ENCODE measurements at regions not wholly inside any gene's neighbourhood (a gene's known extent, or its start where the extent isn't known, plus 50 kb on each side); places are given as distances from the start of the nearest gene placed in this dataset.

GRCh38 chr6:98572579-98572978 lies 261.8 kb upstream of the POU3F2 start:
- FAIRE-seq (no peak), DNase-seq (ENCODE audit: insufficient read length, low spot score) (no peak)
- TF ChIP-seq POU2F2 (IDR thresholded peaks at IDR 0.05; ENCODE audit: low read depth, low read length) (no peak), POLR2AphosphoS5 (IDR thresholded peaks at IDR 0.05; ENCODE audit: low read depth, low read length) (no peak), PAX5 (IDR thresholded peaks at IDR 0.05; ENCODE audit: insufficient read depth, low read length, severe bottlenecking) (no peak), TAF1 (IDR thresholded peaks at IDR 0.05; ENCODE audit: low read depth, low read length) (no peak), POLR2A (IDR thresholded peaks at IDR 0.05; ENCODE audit: low read depth, low read length) (no peak), SPI1 (IDR thresholded peaks at IDR 0.05; ENCODE audit: low read depth, low read length) (no peak)

GRCh38 chr6:98574984-98575383 lies 259.4 kb upstream of the POU3F2 start:
- DNase-seq (ENCODE audit: insufficient read length, low spot score) (no peak), FAIRE-seq (no peak)
- no peak for TF ChIP-seq POLR2AphosphoS5 (IDR thresholded peaks at IDR 0.05; ENCODE audit: low read depth, low read length)
- no peak for TF ChIP-seq PAX5 (IDR thresholded peaks at IDR 0.05; ENCODE audit: insufficient read depth, low read length, severe bottlenecking)
- TF ChIP-seq POU2F2 (IDR thresholded peaks at IDR 0.05; ENCODE audit: low read depth, low read length), result no peak
- TF ChIP-seq POLR2A (IDR thresholded peaks at IDR 0.05; ENCODE audit: low read depth, low read length), result no peak
- TF ChIP-seq SPI1 (IDR thresholded peaks at IDR 0.05; ENCODE audit: low read depth, low read length), result no peak
- no peak for TF ChIP-seq TAF1 (IDR thresholded peaks at IDR 0.05; ENCODE audit: low read depth, low read length)

GRCh38 chr6:98576791-98577190 lies 257.6 kb upstream of the POU3F2 start:
- DNase-seq (ENCODE audit: insufficient read length, low spot score) (no peak), FAIRE-seq (no peak)
- TF ChIP-seq TAF1 (IDR thresholded peaks at IDR 0.05; ENCODE audit: low read depth, low read length), result no peak
- TF ChIP-seq POU2F2 (IDR thresholded peaks at IDR 0.05; ENCODE audit: low read depth, low read length), result no peak
- no peak for TF ChIP-seq PAX5 (IDR thresholded peaks at IDR 0.05; ENCODE audit: insufficient read depth, low read length, severe bottlenecking)
- no peak for TF ChIP-seq POLR2AphosphoS5 (IDR thresholded peaks at IDR 0.05; ENCODE audit: low read depth, low read length)
- TF ChIP-seq POLR2A (IDR thresholded peaks at IDR 0.05; ENCODE audit: low read depth, low read length), result no peak
- TF ChIP-seq SPI1 (IDR thresholded peaks at IDR 0.05; ENCODE audit: low read depth, low read length), result no peak

GRCh38 chr6:98578016-98578415 lies 256.4 kb upstream of the POU3F2 start:
- TF ChIP-seq POU2F2 (IDR thresholded peaks at IDR 0.05; ENCODE audit: low read depth, low read length) (no peak), PAX5 (IDR thresholded peaks at IDR 0.05; ENCODE audit: insufficient read depth, low read length, severe bottlenecking) (no peak), POLR2A (IDR thresholded peaks at IDR 0.05; ENCODE audit: low read depth, low read length) (no peak), SPI1 (IDR thresholded peaks at IDR 0.05; ENCODE audit: low read depth, low read length) (no peak), TAF1 (IDR thresholded peaks at IDR 0.05; ENCODE audit: low read depth, low read length) (no peak), POLR2AphosphoS5 (IDR thresholded peaks at IDR 0.05; ENCODE audit: low read depth, low read length) (no peak)
- FAIRE-seq, result no peak
- DNase-seq (ENCODE audit: insufficient read length, low spot score), result no peak

- DNase-seq (ENCODE audit: insufficient read length, low spot score) (no peak), FAIRE-seq (no peak)
- TF ChIP-seq POU2F2 (IDR thresholded peaks at IDR 0.05; ENCODE audit: low read depth, low read length), result no peak
These were observed 255.3 kb upstream of the POU3F2 start for GRCh38 chr6:98579079-98579478.

- FAIRE-seq (no peak), DNase-seq (ENCODE audit: insufficient read length, low spot score) (no peak)
- TF ChIP-seq PAX5 (IDR thresholded peaks at IDR 0.05; ENCODE audit: insufficient read depth, low read length, severe bottlenecking) (no peak), POU2F2 (IDR thresholded peaks at IDR 0.05; ENCODE audit: low read depth, low read length) (no peak), TAF1 (IDR thresholded peaks at IDR 0.05; ENCODE audit: low read depth, low read length) (no peak), POLR2AphosphoS5 (IDR thresholded peaks at IDR 0.05; ENCODE audit: low read depth, low read length) (no peak), SPI1 (IDR thresholded peaks at IDR 0.05; ENCODE audit: low read depth, low read length) (no peak), POLR2A (IDR thresholded peaks at IDR 0.05; ENCODE audit: low read depth, low read length) (no peak)
These were observed 254.4 kb upstream of the POU3F2 start for GRCh38 chr6:98579941-98580340.

- no peak for DNase-seq (ENCODE audit: insufficient read length, low spot score)
- FAIRE-seq, result no peak
- TF ChIP-seq POU2F2 (IDR thresholded peaks at IDR 0.05; ENCODE audit: low read depth, low read length), result no peak
- no peak for TF ChIP-seq SPI1 (IDR thresholded peaks at IDR 0.05; ENCODE audit: low read depth, low read length)
- TF ChIP-seq PAX5 (IDR thresholded peaks at IDR 0.05; ENCODE audit: insufficient read depth, low read length, severe bottlenecking), result no peak
- no peak for TF ChIP-seq TAF1 (IDR thresholded peaks at IDR 0.05; ENCODE audit: low read depth, low read length)
- TF ChIP-seq POLR2AphosphoS5 (IDR thresholded peaks at IDR 0.05; ENCODE audit: low read depth, low read length), result no peak
- TF ChIP-seq POLR2A (IDR thresholded peaks at IDR 0.05; ENCODE audit: low read depth, low read length), result no peak
These were observed 252.7 kb upstream of the POU3F2 start for GRCh38 chr6:98581705-98582104.

- DNase-seq (ENCODE audit: insufficient read length, low spot score), result no peak
- FAIRE-seq, result no peak
These were observed 250.9 kb upstream of the POU3F2 start for GRCh38 chr6:98583506-98583905.

GRCh38 chr6:98586163-98586562 lies 248.2 kb upstream of the POU3F2 start:
- no peak for FAIRE-seq
- DNase-seq (ENCODE audit: insufficient read length, low spot score), result no peak

More at GRCh38 chr6:98583506-98583905, 250.9 kb upstream of the POU3F2 start:
- no peak for TF ChIP-seq SPI1 (IDR thresholded peaks at IDR 0.05; ENCODE audit: low read depth, low read length)
- no peak for TF ChIP-seq PAX5 (IDR thresholded peaks at IDR 0.05; ENCODE audit: insufficient read depth, low read length, severe bottlenecking)
- TF ChIP-seq POU2F2 (IDR thresholded peaks at IDR 0.05; ENCODE audit: low read depth, low read length), result no peak

GRCh38 chr6:98587555-98587954 lies 246.8 kb upstream of the POU3F2 start:
- no peak for DNase-seq (ENCODE audit: insufficient read length, low spot score)
- no peak for FAIRE-seq
- TF ChIP-seq TAF1 (IDR thresholded peaks at IDR 0.05; ENCODE audit: low read depth, low read length) (no peak), POU2F2 (IDR thresholded peaks at IDR 0.05; ENCODE audit: low read depth, low read length) (no peak), PAX5 (IDR thresholded peaks at IDR 0.05; ENCODE audit: insufficient read depth, low read length, severe bottlenecking) (no peak), POLR2AphosphoS5 (IDR thresholded peaks at IDR 0.05; ENCODE audit: low read depth, low read length) (no peak), SPI1 (IDR thresholded peaks at IDR 0.05; ENCODE audit: low read depth, low read length) (no peak)

More at GRCh38 chr6:98586163-98586562, 248.2 kb upstream of the POU3F2 start:
- TF ChIP-seq SPI1 (IDR thresholded peaks at IDR 0.05; ENCODE audit: low read depth, low read length), result no peak
- TF ChIP-seq TAF1 (IDR thresholded peaks at IDR 0.05; ENCODE audit: low read depth, low read length), result no peak
- no peak for TF ChIP-seq PAX5 (IDR thresholded peaks at IDR 0.05; ENCODE audit: insufficient read depth, low read length, severe bottlenecking)
- TF ChIP-seq POLR2AphosphoS5 (IDR thresholded peaks at IDR 0.05; ENCODE audit: low read depth, low read length), result no peak
- no peak for TF ChIP-seq POU2F2 (IDR thresholded peaks at IDR 0.05; ENCODE audit: low read depth, low read length)
- TF ChIP-seq POLR2A (IDR thresholded peaks at IDR 0.05; ENCODE audit: low read depth, low read length), result no peak
